ENCODE measurements at regions not wholly inside any gene's neighbourhood (a gene's known extent, or its start where the extent isn't known, plus 50 kb on each side); places are given as distances from the start of the nearest gene placed in this dataset.

GRCh38 chr16:85470873-85471272 is 142.2 kb upstream of the GSE1 start:
- TF ChIP-seq POLR2A (IDR thresholded peaks at IDR 0.05), result no peak
- no peak for TF ChIP-seq CTCF (IDR thresholded peaks at IDR 0.05)

Measured in lower leg skin (tissue), 3 donors.